H9 (cell line): ENCODE measurements at regions not wholly inside any gene's neighbourhood (a gene's known extent, or its start where the extent isn't known, plus 50 kb on each side); places are given as distances from the start of the nearest gene placed in this dataset.

Source experiments
- DNase-seq: peaks from one replicate; pipeline ENCODE4 v3.0.0-alpha.2; 2017
- H2AFZ ChIP-seq: one replicate; pipeline ENCODE4 v1.6.1; 2013; ENCODE audit warnings: mild to moderate bottlenecking, low read length, control low read depth, moderate library complexity
- H2AK5ac ChIP-seq: 2 replicates; pipeline ENCODE4 v1.6.1; 2013; ENCODE audit warnings: low read length, control low read depth, mixed read lengths; ENCODE audit not compliant: insufficient read length
- H2BK120ac ChIP-seq: one replicate; pipeline ENCODE4 v1.6.1; 2013; ENCODE audit warnings: low read depth, mild to moderate bottlenecking, low read length, control low read depth, inconsistent platforms; ENCODE audit not compliant: poor library complexity, severe bottlenecking
- H2BK12ac ChIP-seq: 2 replicates; pipeline ENCODE4 v1.6.1; 2013; ENCODE audit warnings: low read length, control low read depth, mixed read lengths, low read depth; ENCODE audit not compliant: insufficient read length
- H2BK15ac ChIP-seq: 2 replicates; pipeline ENCODE4 v1.6.1; 2013; ENCODE audit warnings: low read depth, low read length, control low read depth
- H2BK20ac ChIP-seq: one replicate; pipeline ENCODE4 v1.6.1; 2013; ENCODE audit warnings: low read depth, mild to moderate bottlenecking, low read length, control low read depth, inconsistent platforms; ENCODE audit not compliant: poor library complexity, severe bottlenecking
- H2BK5ac ChIP-seq: 2 replicates; pipeline ENCODE4 v1.6.1; 2013; ENCODE audit warnings: low read length, control low read depth, mixed read lengths; ENCODE audit not compliant: insufficient read length
- H3K14ac ChIP-seq: 2 replicates; pipeline ENCODE4 v1.6.1; 2013; ENCODE audit warnings: low read length, control low read depth; ENCODE audit not compliant: insufficient read depth
- H3K18ac ChIP-seq: 2 replicates; pipeline ENCODE4 v1.6.1; 2013; ENCODE audit warnings: low read depth, mild to moderate bottlenecking, mixed read lengths, low read length, control low read depth; ENCODE audit not compliant: insufficient read length
- H3K23ac ChIP-seq: 2 replicates; pipeline ENCODE4 v1.6.1; 2013; ENCODE audit warnings: low read length, control low read depth, mixed read lengths, low read depth; ENCODE audit not compliant: insufficient read length
- H3K23me2 ChIP-seq: 2 replicates; pipeline ENCODE4 v1.6.1; 2013; ENCODE audit warnings: low read depth, mild to moderate bottlenecking, mixed read lengths, low read length, control low read depth; ENCODE audit not compliant: insufficient read length, poor library complexity, severe bottlenecking
- H3K27ac ChIP-seq: 2 replicates; pipeline ENCODE4 v1.5.1; 2013; ENCODE audit warnings: low read length, control low read depth, mixed read lengths, low read depth; ENCODE audit not compliant: insufficient read length
- H3K27me3 ChIP-seq: 2 replicates; pipeline ENCODE4 v1.6.1; 2013; ENCODE audit warnings: low read length, control low read depth, inconsistent platforms; ENCODE audit not compliant: insufficient read depth
- H3K4ac ChIP-seq: 2 replicates; pipeline ENCODE4 v1.6.1; 2013; ENCODE audit warnings: low read depth, mild to moderate bottlenecking, control low read depth, inconsistent platforms, low read length, moderate library complexity
- H3K4me1 ChIP-seq: 2 replicates; pipeline ENCODE4 v1.6.1; 2013; ENCODE audit warnings: low read length, control low read depth, inconsistent platforms; ENCODE audit not compliant: insufficient read depth
- H3K4me2 ChIP-seq: 2 replicates; pipeline ENCODE4 v1.6.1; 2013; ENCODE audit warnings: low read length, control low read depth, mixed read lengths; ENCODE audit not compliant: insufficient read length, insufficient read depth
- H3K56ac ChIP-seq: 2 replicates; pipeline ENCODE4 v1.6.1; 2013; ENCODE audit warnings: low read depth, mild to moderate bottlenecking, mixed read lengths, low read length, control low read depth; ENCODE audit not compliant: insufficient read length
- H3K79me1 ChIP-seq: 2 replicates; pipeline ENCODE4 v1.6.1; 2013; ENCODE audit warnings: low read depth, mild to moderate bottlenecking, moderate library complexity, low read length, control low read depth, inconsistent platforms; ENCODE audit not compliant: insufficient read depth, poor library complexity, severe bottlenecking
- H3K79me2 ChIP-seq: 2 replicates; pipeline ENCODE4 v1.6.1; 2013; ENCODE audit warnings: low read length, control low read depth, inconsistent platforms; ENCODE audit not compliant: insufficient read depth
- H3K9ac ChIP-seq: 2 replicates; pipeline ENCODE4 v1.6.1; 2013; ENCODE audit warnings: low read length, control low read depth, mixed read lengths; ENCODE audit not compliant: insufficient read length; ENCODE audit errors: extremely low read depth
- H3K9me3 ChIP-seq: one replicate; pipeline ENCODE4 v1.6.1; 2013; ENCODE audit warnings: low read depth, low read length, inconsistent platforms; ENCODE audit not compliant: control insufficient read depth
- H3T11ph ChIP-seq: one replicate; pipeline ENCODE4 v1.6.1; 2013; ENCODE audit warnings: mild to moderate bottlenecking, low read length, control low read depth, inconsistent platforms
- H4K20me1 ChIP-seq: one replicate; pipeline ENCODE4 v1.6.1; 2013; ENCODE audit not compliant: control insufficient read depth, insufficient read length, insufficient read depth
- H4K5ac ChIP-seq: 2 replicates; pipeline ENCODE4 v1.6.1; 2013; ENCODE audit warnings: low read depth, mild to moderate bottlenecking, mixed read lengths, low read length, control low read depth; ENCODE audit not compliant: insufficient read length
- H4K8ac ChIP-seq: replicated peaks from 2 replicates; pipeline ENCODE4 v1.6.1; 2013; ENCODE audit warnings: low read length, control low read depth, mixed read lengths, low read depth; ENCODE audit not compliant: insufficient read length
- H4K91ac ChIP-seq: 2 replicates; pipeline ENCODE4 v1.6.1; 2013; ENCODE audit warnings: low read depth, mild to moderate bottlenecking, moderate library complexity, mixed read lengths, low read length, control low read depth; ENCODE audit not compliant: insufficient read length
- H3K27ac Mint-ChIP-seq, 3 experiments: 2 replicates in 2 of 3; 3 replicates in 1 of 3; pipeline ENCODE4 v1.8.0; 2020 to 2021; ENCODE audit warnings: mixed read lengths in 3 of 3, mild to moderate bottlenecking in 1 of 3, moderate library complexity in 1 of 3
- H3K27me3 Mint-ChIP-seq: 2 replicates; pipeline ENCODE4 v1.8.0; 2021; ENCODE audit warnings: low read depth, mild to moderate bottlenecking, moderate library complexity, mixed read lengths
- H3K36me3 Mint-ChIP-seq, 3 experiments: 2 replicates in 2 of 3; 3 replicates in 1 of 3; pipeline ENCODE4 v1.8.0; 2020 to 2021; ENCODE audit warnings: low read depth in 3 of 3, mixed read lengths in 3 of 3; ENCODE audit not compliant: insufficient read depth in 1 of 3
- H3K4me1 Mint-ChIP-seq, 2 experiments: 2 replicates each; pipeline ENCODE4 v1.8.0; 2020; ENCODE audit warnings: mixed read lengths in 2 of 2
- H3K4me3 Mint-ChIP-seq, 2 experiments: 2 replicates in 1 of 2; 3 replicates in 1 of 2; pipeline ENCODE4 v1.8.0; 2020 to 2021; ENCODE audit warnings: mild to moderate bottlenecking in 2 of 2, mixed read lengths in 2 of 2, moderate library complexity in 1 of 2
- H3K9me3 Mint-ChIP-seq, 2 experiments: 2 replicates in 1 of 2; 3 replicates in 1 of 2; pipeline ENCODE4 v1.8.0; 2020; ENCODE audit warnings: mild to moderate bottlenecking in 2 of 2, mixed read lengths in 2 of 2, moderate library complexity in 1 of 2
- WGBS: extraction: QIAGEN DNeasy Blood & Tissue Kit; methylation state at CpG from one replicate; pipeline ENCODE4 v1.1.7; 2013; ENCODE audit warnings: missing lambda C conversion rate, low lambda C conversion rate, mixed read lengths; ENCODE audit not compliant: insufficient read length; ENCODE audit errors: extremely low coverage; 5-methylcytosine and 5-hydroxymethylcytosine counted together
- TF ChIP-seq, protein P1 (sequence below): fragments of 200-600 bp; sonication (generic); conservative IDR thresholded peaks from 3 replicates; pipeline ENCODE4 v1.8.0; 2021; ENCODE audit warnings: antibody characterized with exemption, mild to moderate bottlenecking

DNA sequence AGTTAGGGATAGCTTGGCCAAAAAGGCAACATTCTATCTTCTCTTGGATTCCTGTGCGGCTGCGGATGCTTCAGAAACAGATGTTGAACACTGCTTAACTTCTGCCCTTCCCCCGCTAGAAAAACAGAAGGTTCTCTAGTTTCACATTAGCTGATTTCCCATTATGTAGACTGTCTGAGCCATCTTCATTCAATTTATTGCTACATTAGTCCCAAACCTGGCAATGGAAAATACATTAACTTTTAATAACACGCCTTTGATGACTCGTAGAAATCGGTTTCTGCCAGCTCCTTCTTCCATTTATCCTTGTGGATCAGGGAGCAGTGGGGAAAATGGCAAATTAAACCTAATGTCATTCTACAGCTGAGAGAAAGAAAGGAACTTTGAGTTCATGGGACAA lies 119.9 kb downstream of the SLC16A9 start:
- Histone ChIP-seq H3K79me1 (no peaks in the 10 kb centered on the region), H3K23me2 (no peaks in the 10 kb centered on the region), H3K4me1 (no peaks in the 10 kb centered on the region; the same call in 1 of the 2 replicates), H3K56ac (no peak overlapping the region), H3K27ac (no peak overlapping the region), H2BK15ac (no peak overlapping the region), H3K9me3 (no peaks in the 10 kb centered on the region), H2BK20ac (no peak overlapping the region), H4K91ac (no peak overlapping the region), H3K18ac (no peak overlapping the region), H3T11ph (no peak overlapping the region), H4K5ac (no peak overlapping the region), H3K27me3 (no peaks in the 10 kb centered on the region), H3K9ac (no peak overlapping the region), H3K14ac (no peak overlapping the region), H2AFZ (no peak overlapping the region), H4K20me1 (no peaks in the 10 kb centered on the region), H2BK120ac (no peak overlapping the region), H3K4me2 (no peak overlapping the region), H4K8ac (no peak overlapping the region), H2BK12ac (no peak overlapping the region), H3K79me2 (no peaks in the 10 kb centered on the region), H2BK5ac (no peak overlapping the region), H3K4ac (no peak overlapping the region), H3K23ac (no peak overlapping the region), H2AK5ac (no peak overlapping the region)
- Mint-ChIP-seq H3K4me3 (no peak overlapping the region), H3K4me1 (peaks cover 5 to 7% of the 10 kb centered on the region in 2 experiments; a peak in 3 of 4 replicates), H3K27me3 (peaks cover 2% of the 10 kb centered on the region), H3K9me3 (no peaks in the 10 kb centered on the region), H3K27ac (no peak overlapping the region), H3K36me3 (peaks cover 0 to 3% (median 0%) of the 10 kb centered on the region in 3 experiments; a peak in 2 of 7 replicates)
- TF ChIP-seq, protein P1, sequence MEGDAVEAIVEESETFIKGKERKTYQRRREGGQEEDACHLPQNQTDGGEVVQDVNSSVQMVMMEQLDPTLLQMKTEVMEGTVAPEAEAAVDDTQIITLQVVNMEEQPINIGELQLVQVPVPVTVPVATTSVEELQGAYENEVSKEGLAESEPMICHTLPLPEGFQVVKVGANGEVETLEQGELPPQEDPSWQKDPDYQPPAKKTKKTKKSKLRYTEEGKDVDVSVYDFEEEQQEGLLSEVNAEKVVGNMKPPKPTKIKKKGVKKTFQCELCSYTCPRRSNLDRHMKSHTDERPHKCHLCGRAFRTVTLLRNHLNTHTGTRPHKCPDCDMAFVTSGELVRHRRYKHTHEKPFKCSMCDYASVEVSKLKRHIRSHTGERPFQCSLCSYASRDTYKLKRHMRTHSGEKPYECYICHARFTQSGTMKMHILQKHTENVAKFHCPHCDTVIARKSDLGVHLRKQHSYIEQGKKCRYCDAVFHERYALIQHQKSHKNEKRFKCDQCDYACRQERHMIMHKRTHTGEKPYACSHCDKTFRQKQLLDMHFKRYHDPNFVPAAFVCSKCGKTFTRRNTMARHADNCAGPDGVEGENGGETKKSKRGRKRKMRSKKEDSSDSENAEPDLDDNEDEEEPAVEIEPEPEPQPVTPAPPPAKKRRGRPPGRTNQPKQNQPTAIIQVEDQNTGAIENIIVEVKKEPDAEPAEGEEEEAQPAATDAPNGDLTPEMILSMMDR: no peak
- DNase-seq: no peak
- WGBS: no CpG with 5 or more reads among the region's 6 CpGs
